ENCODE measurements at regions not wholly inside any gene's neighbourhood (a gene's known extent, or its start where the extent isn't known, plus 50 kb on each side); places are given as distances from the start of the nearest gene placed in this dataset.

- DNase-seq (ENCODE audit: low spot score) (no peak), ATAC-seq (ENCODE audit: insufficient number of reproducible peaks, low FRiP score, low read depth) (no peak)
- Histone ChIP-seq H3K4me3 (no peak overlapping the region), H3K27me3 (replicated peaks; ENCODE audit: insufficient read depth) (no peaks in the 10 kb centered on the region), H3K36me3 (no peaks in the 10 kb centered on the region), H3K27ac (no peak overlapping the region), H3K4me1 (ENCODE audit: control insufficient read depth in 1 of 2, low read depth in 2 of 2) (peaks cover 3 to 10% of the 10 kb centered on the region in 2 donors), H3K9me3 (no peaks in the 10 kb centered on the region)
- TF ChIP-seq CTCF (IDR thresholded peaks at IDR 0.05) = no peak
Observed at GRCh38 chr1:8239306-8240023, 78.4 kb upstream of the SLC45A1 start.

DNA sequence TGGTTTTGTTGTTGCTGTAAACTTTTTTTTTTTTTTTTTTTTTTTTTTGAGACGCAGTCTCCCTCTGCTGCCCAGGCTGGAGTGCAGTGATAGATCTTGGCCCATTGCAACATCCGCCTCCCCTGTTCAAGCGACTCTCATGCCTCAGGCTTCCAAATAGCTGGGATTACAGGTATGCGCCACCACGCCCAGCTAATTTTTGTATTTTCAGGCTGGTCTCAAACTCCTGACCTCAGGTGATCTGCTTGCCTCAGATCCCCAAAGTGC lies 78.9 kb upstream of the SLC45A1 start:
- no peak for ATAC-seq (ENCODE audit: insufficient number of reproducible peaks, low FRiP score, low read depth)
- Histone ChIP-seq H3K9me3 (no peaks in the 10 kb centered on the region), H3K27me3 (replicated peaks; ENCODE audit: insufficient read depth) (no peaks in the 10 kb centered on the region), H3K36me3 (no peaks in the 10 kb centered on the region), H3K4me3 (no peak overlapping the region), H3K27ac (no peak overlapping the region), H3K4me1 (ENCODE audit: control insufficient read depth in 1 of 2, low read depth in 2 of 2) (peaks cover 3 to 10% of the 10 kb centered on the region in 2 donors)
- TF ChIP-seq CTCF (IDR thresholded peaks at IDR 0.05) = no peak
- no peak for DNase-seq (ENCODE audit: low spot score)

DNA sequence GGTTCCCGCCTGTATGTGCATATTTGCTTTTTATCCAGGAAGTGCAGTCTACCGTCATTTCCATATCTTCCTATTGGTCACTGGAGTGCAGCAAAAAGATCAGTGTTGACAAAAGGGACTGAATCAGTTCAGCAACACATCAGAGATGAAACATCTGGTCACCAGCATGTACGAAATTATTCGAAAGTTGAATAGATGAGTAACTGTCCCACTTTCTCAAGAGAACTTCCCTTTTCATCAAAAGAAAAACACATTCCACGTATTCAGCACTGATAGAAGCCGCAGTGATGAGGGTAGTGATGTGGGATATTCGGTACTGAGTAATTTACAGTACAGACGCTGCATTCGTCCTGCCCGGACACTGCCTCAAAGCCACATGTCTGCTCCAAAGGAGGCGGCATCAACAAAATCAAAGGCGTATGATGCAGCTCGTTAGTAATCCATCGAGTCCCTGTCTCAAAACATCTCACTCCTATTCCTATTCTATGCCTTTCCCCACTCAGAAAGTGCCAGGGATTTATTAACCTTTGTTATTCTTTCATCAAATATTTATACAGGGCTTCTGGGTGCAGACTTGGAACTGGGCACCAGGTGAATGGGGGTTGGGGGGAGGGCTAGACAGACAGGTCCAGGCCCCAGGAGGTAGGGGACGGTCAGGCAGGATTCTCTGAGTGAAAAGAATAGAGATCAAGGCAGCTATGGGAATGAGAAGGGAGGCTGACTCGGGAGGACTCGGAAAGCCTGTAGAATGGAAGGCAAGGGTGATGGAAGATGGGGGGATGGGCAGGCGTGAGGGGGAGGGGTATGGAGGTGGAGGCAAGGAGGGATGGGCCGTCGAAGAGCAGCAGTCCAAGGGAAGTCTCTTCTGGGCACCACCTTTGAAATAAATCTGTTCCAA lies 79.5 kb upstream of the SLC45A1 start:
- peaks cover 3 to 10% of the 10 kb centered on the region in 2 donors for H3K4me1 ChIP-seq (ENCODE audit: control insufficient read depth in 1 of 2, low read depth in 2 of 2)
- H3K4me3 ChIP-seq = no peak overlapping the region
- peak overlapping the region in 1 of 2 donors; percentile 16 for H3K27ac ChIP-seq
- DNase-seq (ENCODE audit: low spot score) (no peak), ATAC-seq (ENCODE audit: insufficient number of reproducible peaks, low FRiP score, low read depth) (no peak)
- no peaks in the 10 kb centered on the region for H3K9me3 ChIP-seq
- no peak for TF ChIP-seq CTCF (IDR thresholded peaks at IDR 0.05)
- H3K36me3 ChIP-seq = no peaks in the 10 kb centered on the region
- no peaks in the 10 kb centered on the region for H3K27me3 ChIP-seq (replicated peaks; ENCODE audit: insufficient read depth)

- Histone ChIP-seq H3K9me3 (no peaks in the 10 kb centered on the region), H3K27ac (no peak overlapping the region), H3K4me1 (ENCODE audit: control insufficient read depth in 1 of 2, low read depth in 2 of 2) (no peaks in the 10 kb centered on the region), H3K36me3 (no peaks in the 10 kb centered on the region), H3K27me3 (replicated peaks; ENCODE audit: insufficient read depth) (no peaks in the 10 kb centered on the region), H3K4me3 (no peak overlapping the region)
- TF ChIP-seq CTCF (IDR thresholded peaks at IDR 0.05) = no peak
- no peak for DNase-seq (ENCODE audit: low spot score)
- ATAC-seq (ENCODE audit: insufficient number of reproducible peaks, low FRiP score, low read depth) = no peak
Observed at GRCh38 chr1:8232036-8232757, 85.7 kb upstream of the SLC45A1 start.

DNA sequence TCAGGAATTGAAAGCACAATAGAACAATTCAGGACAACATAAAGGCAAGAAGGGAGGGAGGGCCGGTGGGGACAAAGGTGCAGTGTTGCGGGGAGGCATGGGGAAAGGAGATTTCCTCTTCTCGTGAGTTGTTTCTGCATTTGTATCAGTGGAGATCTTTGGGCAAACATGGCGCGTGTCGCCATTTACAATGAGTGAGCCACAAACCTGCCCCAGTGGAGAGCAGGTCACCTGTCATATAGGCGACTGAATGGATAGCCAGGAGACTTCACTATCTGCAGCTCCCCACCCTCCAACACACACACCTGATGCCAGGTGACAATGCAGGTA lies 87.7 kb upstream of the SLC45A1 start:
- Histone ChIP-seq H3K9me3 (no peaks in the 10 kb centered on the region), H3K27ac (no peak overlapping the region), H3K27me3 (replicated peaks; ENCODE audit: insufficient read depth) (no peaks in the 10 kb centered on the region), H3K4me1 (ENCODE audit: control insufficient read depth in 1 of 2, low read depth in 2 of 2) (no peaks in the 10 kb centered on the region), H3K4me3 (no peak overlapping the region), H3K36me3 (no peaks in the 10 kb centered on the region)
- ATAC-seq (ENCODE audit: insufficient number of reproducible peaks, low FRiP score, low read depth) = no peak
- no peak for TF ChIP-seq CTCF (IDR thresholded peaks at IDR 0.05)
- no peak for DNase-seq (ENCODE audit: low spot score)

All from thoracic aorta (tissue), 2 donors.